ENCODE measurements at regions not wholly inside any gene's neighbourhood (a gene's known extent, or its start where the extent isn't known, plus 50 kb on each side); places are given as distances from the start of the nearest gene placed in this dataset.

GRCh38 chr1:238649200-238649599 lies 737.2 kb upstream of the CHRM3 start:
- TF ChIP-seq CTCF (IDR thresholded peaks at IDR 0.05) (no peak), POLR2A (IDR thresholded peaks at IDR 0.05) (no peak), EP300 (IDR thresholded peaks at IDR 0.05) (no peak), POLR2AphosphoS5 (IDR thresholded peaks at IDR 0.05) (no peak)

All from sigmoid colon (tissue), 4 donors.